Tibial nerve (tissue), 4 donors: ENCODE measurements at regions not wholly inside any gene's neighbourhood (a gene's known extent, or its start where the extent isn't known, plus 50 kb on each side); places are given as distances from the start of the nearest gene placed in this dataset.
"Not testable (repeated sequence)": the region's sequence is repeated elsewhere in the genome, so short reads cannot be mapped to it uniquely, and the experiment has no call there.

ENCODE experiments used
- DNase-seq, 2 donors: peaks; one replicate each; pipeline ENCODE4 v3.0.0-alpha.2; 2019; ENCODE audit warnings: low spot score in 2 of 2
- H3K27ac ChIP-seq, 4 donors: fragments of 200-600 bp; sonication (generic) in 3 of 4; one replicate each; pipeline ENCODE4 v1.5.1; 2017 to 2019; ENCODE audit warnings: mild to moderate bottlenecking in 1 of 4
- H3K27me3 ChIP-seq, 2 donors: fragments of 200-600 bp; sonication (generic) in 1 of 2; one replicate each; pipeline versions ENCODE4 v1.5.1 to v1.6.0; 2017 to 2019
- H3K36me3 ChIP-seq, 3 donors: fragments of 200-600 bp; sonication (generic); one replicate each; pipeline ENCODE4 v1.5.1; 2018 to 2019
- H3K4me1 ChIP-seq, 4 donors: fragments of 200-600 bp; sonication (generic) in 3 of 4; one replicate each; pipeline ENCODE4 v1.5.1; 2017 to 2019
- H3K4me3 ChIP-seq, 4 donors: fragments of 200-600 bp; sonication (generic) in 3 of 4; one replicate each; pipeline ENCODE4 v1.5.1; 2017 to 2019; ENCODE audit warnings: mild to moderate bottlenecking in 1 of 4, moderate library complexity in 1 of 4
- H3K9me3 ChIP-seq, 4 donors: fragments of 200-600 bp; sonication (generic) in 3 of 4; one replicate each; pipeline ENCODE4 v1.5.1; 2017 to 2019
- EP300 ChIP-seq, 2 donors: sonication (generic); formaldehyde crosslinking; IDR thresholded peaks; one replicate each; pipeline ENCODE4 v1.6.1; 2017; ENCODE audit warnings: antibody characterized with exemption in 2 of 2, mild to moderate bottlenecking in 1 of 2
- POLR2A ChIP-seq, 2 donors: fragments of 450-650 bp; IDR thresholded peaks; one replicate each; pipeline ENCODE4 v1.6.1; 2017; ENCODE audit warnings: antibody characterized with exemption in 2 of 2, mild to moderate bottlenecking in 2 of 2, moderate library complexity in 2 of 2
- WGBS, 2 donors: methylation state at CpG; one replicate each; pipeline ENCODE4 v1.1.5; 2018; 5-methylcytosine and 5-hydroxymethylcytosine counted together
- TF ChIP-seq, protein P1 (sequence below), 5 experiments: fragments of 200-600 bp in 3 of 5; fragments of 450-650 bp in 2 of 5; sonication (generic) in 3 of 5; IDR thresholded peaks; one replicate each; pipeline ENCODE4 v1.5.1; 2016 to 2019; ENCODE audit warnings: antibody characterized with exemption in 5 of 5, mild to moderate bottlenecking in 3 of 5, moderate library complexity in 2 of 5

GRCh38 chr3:118526758-118527513 lies 507.7 kb downstream of the IGSF11 start:
- WGBS, 2 donors, result 47 to 77% methylated on average over 1 of the region's 1 CpG
- no peak overlapping the region for H3K4me3 ChIP-seq
- H3K4me1 ChIP-seq, result no peaks in the 10 kb centered on the region
- TF ChIP-seq, protein P1, sequence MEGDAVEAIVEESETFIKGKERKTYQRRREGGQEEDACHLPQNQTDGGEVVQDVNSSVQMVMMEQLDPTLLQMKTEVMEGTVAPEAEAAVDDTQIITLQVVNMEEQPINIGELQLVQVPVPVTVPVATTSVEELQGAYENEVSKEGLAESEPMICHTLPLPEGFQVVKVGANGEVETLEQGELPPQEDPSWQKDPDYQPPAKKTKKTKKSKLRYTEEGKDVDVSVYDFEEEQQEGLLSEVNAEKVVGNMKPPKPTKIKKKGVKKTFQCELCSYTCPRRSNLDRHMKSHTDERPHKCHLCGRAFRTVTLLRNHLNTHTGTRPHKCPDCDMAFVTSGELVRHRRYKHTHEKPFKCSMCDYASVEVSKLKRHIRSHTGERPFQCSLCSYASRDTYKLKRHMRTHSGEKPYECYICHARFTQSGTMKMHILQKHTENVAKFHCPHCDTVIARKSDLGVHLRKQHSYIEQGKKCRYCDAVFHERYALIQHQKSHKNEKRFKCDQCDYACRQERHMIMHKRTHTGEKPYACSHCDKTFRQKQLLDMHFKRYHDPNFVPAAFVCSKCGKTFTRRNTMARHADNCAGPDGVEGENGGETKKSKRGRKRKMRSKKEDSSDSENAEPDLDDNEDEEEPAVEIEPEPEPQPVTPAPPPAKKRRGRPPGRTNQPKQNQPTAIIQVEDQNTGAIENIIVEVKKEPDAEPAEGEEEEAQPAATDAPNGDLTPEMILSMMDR (IDR thresholded peaks at IDR 0.05), result no peak
- no peak for TF ChIP-seq POLR2A (IDR thresholded peaks at IDR 0.05)
- no peak for TF ChIP-seq EP300 (IDR thresholded peaks at IDR 0.05)
- H3K9me3 ChIP-seq, result no peaks in the 10 kb centered on the region
- H3K36me3 ChIP-seq, result no peaks in the 10 kb centered on the region
- no peak overlapping the region for H3K27ac ChIP-seq
- no peak for DNase-seq
- no peaks in the 10 kb centered on the region for H3K27me3 ChIP-seq

- H3K27ac ChIP-seq, result no peak overlapping the region
- TF ChIP-seq POLR2A (IDR thresholded peaks at IDR 0.05) (no peak), EP300 (IDR thresholded peaks at IDR 0.05) (no peak)
- TF ChIP-seq, protein P1 (IDR thresholded peaks at IDR 0.05), result no peak
- no peaks in the 10 kb centered on the region for H3K9me3 ChIP-seq
- DNase-seq, result no peak
- H3K36me3 ChIP-seq, result no peaks in the 10 kb centered on the region
- no peaks in the 10 kb centered on the region for H3K27me3 ChIP-seq
- no peaks in the 10 kb centered on the region for H3K4me1 ChIP-seq
- no peak overlapping the region for H3K4me3 ChIP-seq
Measured at GRCh38 chr3:118527514-118528044, 507.1 kb downstream of the IGSF11 start.

DNA sequence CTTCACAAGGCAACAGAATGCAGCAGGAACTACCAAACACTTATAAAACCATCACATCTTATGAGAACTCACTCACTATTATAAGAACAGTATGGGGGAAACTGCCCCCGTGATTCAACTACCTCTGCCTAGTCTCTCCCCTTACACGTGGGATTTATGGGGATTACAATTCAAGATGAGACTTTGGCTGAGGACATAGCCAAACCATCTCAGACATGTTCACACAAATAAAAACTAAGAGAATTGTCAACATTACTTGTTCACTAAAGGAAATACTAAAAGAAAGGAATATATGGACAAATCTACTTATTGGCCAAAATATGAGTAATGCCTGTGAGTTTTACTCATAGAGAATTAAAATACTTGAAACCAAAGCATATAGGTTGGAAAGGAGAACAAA lies 505.1 kb downstream of the IGSF11 start:
- 72 to 76% methylated on average over 2 of the region's 2 CpGs for WGBS, 2 donors
- TF ChIP-seq EP300 (IDR thresholded peaks at IDR 0.05) (no peak), POLR2A (IDR thresholded peaks at IDR 0.05) (no peak)
- TF ChIP-seq, protein P1 (IDR thresholded peaks at IDR 0.05), result no peak
- no peak overlapping the region for H3K27ac ChIP-seq
- no peaks in the 10 kb centered on the region for H3K9me3 ChIP-seq
- no peaks in the 10 kb centered on the region for H3K27me3 ChIP-seq
- no peak overlapping the region for H3K4me3 ChIP-seq
- H3K4me1 ChIP-seq, result no peaks in the 10 kb centered on the region
- H3K36me3 ChIP-seq, result no peaks in the 10 kb centered on the region
- DNase-seq, result no peak

- no peak overlapping the region for H3K27ac ChIP-seq
- H3K36me3 ChIP-seq, result no peaks in the 10 kb centered on the region
- no peaks in the 10 kb centered on the region for H3K9me3 ChIP-seq
- H3K4me3 ChIP-seq, result no peak overlapping the region
- H3K4me1 ChIP-seq, result no peaks in the 10 kb centered on the region
- TF ChIP-seq POLR2A (IDR thresholded peaks at IDR 0.05), result no peak
- TF ChIP-seq, protein P1 (IDR thresholded peaks at IDR 0.05), result no peak
- TF ChIP-seq EP300 (IDR thresholded peaks at IDR 0.05), result no peak
- 93 to 96% methylated on average over 4 of the region's 4 CpGs for WGBS, 2 donors
- no peak for DNase-seq
- H3K27me3 ChIP-seq, result no peaks in the 10 kb centered on the region
Measured at GRCh38 chr3:118530350-118530922, 504.2 kb downstream of the IGSF11 start.

DNA sequence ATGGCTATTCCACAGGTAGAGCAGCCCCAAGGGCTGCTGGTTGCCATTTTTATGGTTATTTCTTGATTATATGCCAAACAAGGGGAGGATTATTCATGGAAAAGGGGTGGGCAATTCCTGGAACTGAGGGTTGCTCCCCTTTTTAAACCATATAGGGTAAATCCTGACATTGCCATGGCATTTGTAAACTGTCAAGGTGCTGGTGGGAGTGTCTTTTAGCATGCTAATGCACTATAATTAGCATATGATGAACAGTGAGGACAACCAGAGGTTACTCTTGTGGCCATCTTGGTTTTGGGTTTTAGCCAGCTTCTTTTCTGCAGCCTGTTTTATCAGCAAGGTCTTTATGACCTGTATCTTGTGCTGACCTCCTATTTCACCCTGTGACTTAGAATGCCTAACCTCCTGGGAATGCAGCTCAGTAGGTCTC lies 503.7 kb downstream of the IGSF11 start:
- not testable (repeated sequence) for H3K27ac ChIP-seq, H3K9me3 ChIP-seq, DNase-seq, H3K36me3 ChIP-seq, H3K4me1 ChIP-seq, H3K4me3 ChIP-seq, H3K27me3 ChIP-seq
